Loucy (cell line): ENCODE measurements at regions not wholly inside any gene's neighbourhood (a gene's known extent, or its start where the extent isn't known, plus 50 kb on each side); places are given as distances from the start of the nearest gene placed in this dataset.

Experiments
- H2AFZ ChIP-seq: fragments of 200-600 bp; sonication (generic); 2 replicates; pipeline ENCODE4 v1.6.0; 2016; ENCODE audit warnings: antibody characterized with exemption, mild to moderate bottlenecking, low read length, moderate library complexity
- H3F3A ChIP-seq: fragments of 200-600 bp; 2 replicates; pipeline ENCODE4 v1.6.0; 2016; ENCODE audit warnings: antibody characterized with exemption, low read depth, mild to moderate bottlenecking
- H3K27me3 ChIP-seq: fragments of 200-600 bp; sonication (generic); 2 replicates; pipeline ENCODE4 v1.6.1; 2014; ENCODE audit warnings: low read length, mild to moderate bottlenecking; ENCODE audit not compliant: insufficient read depth, poor library complexity, severe bottlenecking
- H3K36me3 ChIP-seq: fragments of 200-600 bp; sonication (generic); 2 replicates; pipeline ENCODE4 v1.6.1; 2016; ENCODE audit warnings: low read length; ENCODE audit not compliant: insufficient read depth
- H3K4me1 ChIP-seq: fragments of 200-600 bp; sonication (generic); 2 replicates; pipeline ENCODE4 v1.5.1; 2014; ENCODE audit warnings: low read length, mild to moderate bottlenecking; ENCODE audit not compliant: insufficient read depth, poor library complexity, severe bottlenecking
- H3K4me2 ChIP-seq: fragments of 200-600 bp; sonication (generic); 2 replicates; pipeline ENCODE4 v1.6.0; 2014; ENCODE audit warnings: antibody characterized with exemption, low read length, low read depth, mild to moderate bottlenecking; ENCODE audit not compliant: poor library complexity, severe bottlenecking
- H3K4me3 ChIP-seq: fragments of 200-600 bp; sonication (generic); 2 replicates; pipeline ENCODE4 v1.5.1; 2014; ENCODE audit warnings: low read length, mild to moderate bottlenecking, mixed read lengths; ENCODE audit not compliant: poor library complexity, severe bottlenecking
- H3K79me2 ChIP-seq: fragments of 200-600 bp; sonication (generic); 2 replicates; pipeline ENCODE4 v1.6.1; 2014; ENCODE audit warnings: low read length; ENCODE audit not compliant: insufficient read depth
- H3K9ac ChIP-seq: fragments of 200-600 bp; sonication (generic); 2 replicates; pipeline ENCODE4 v1.6.0; 2014; ENCODE audit warnings: mild to moderate bottlenecking, low read depth, low read length, moderate library complexity; ENCODE audit not compliant: poor library complexity, severe bottlenecking
- H3K9me2 ChIP-seq: fragments of 200-600 bp; sonication (generic); replicated peaks from 2 replicates; pipeline ENCODE4 v1.6.1; 2016; ENCODE audit warnings: low read depth, low read length, mixed read lengths
- H3K9me3 ChIP-seq: fragments of 200-600 bp; sonication (generic); 2 replicates; pipeline ENCODE4 v1.6.1; 2014; ENCODE audit warnings: mild to moderate bottlenecking, antibody characterized with exemption, low read length, low read depth; ENCODE audit not compliant: insufficient read depth
- H4K20me1 ChIP-seq: fragments of 200-600 bp; sonication (generic); 2 replicates; pipeline ENCODE4 v1.6.0; 2014; ENCODE audit warnings: antibody characterized with exemption, low read length, mild to moderate bottlenecking; ENCODE audit not compliant: insufficient read depth, poor library complexity, severe bottlenecking
- EZH2phosphoT487 ChIP-seq: fragments of 200-600 bp; IDR thresholded peaks from 2 replicates; pipeline ENCODE4 v1.6.1; 2018; ENCODE audit warnings: antibody characterized with exemption, mild to moderate bottlenecking, moderate library complexity, borderline replicate concordance
- TF ChIP-seq, protein P1 (sequence below): fragments of 200-600 bp; sonication (generic); conservative IDR thresholded peaks from 2 replicates; pipeline ENCODE4 v1.5.1; 2014; ENCODE audit warnings: mild to moderate bottlenecking, antibody characterized with exemption, low read length

DNA sequence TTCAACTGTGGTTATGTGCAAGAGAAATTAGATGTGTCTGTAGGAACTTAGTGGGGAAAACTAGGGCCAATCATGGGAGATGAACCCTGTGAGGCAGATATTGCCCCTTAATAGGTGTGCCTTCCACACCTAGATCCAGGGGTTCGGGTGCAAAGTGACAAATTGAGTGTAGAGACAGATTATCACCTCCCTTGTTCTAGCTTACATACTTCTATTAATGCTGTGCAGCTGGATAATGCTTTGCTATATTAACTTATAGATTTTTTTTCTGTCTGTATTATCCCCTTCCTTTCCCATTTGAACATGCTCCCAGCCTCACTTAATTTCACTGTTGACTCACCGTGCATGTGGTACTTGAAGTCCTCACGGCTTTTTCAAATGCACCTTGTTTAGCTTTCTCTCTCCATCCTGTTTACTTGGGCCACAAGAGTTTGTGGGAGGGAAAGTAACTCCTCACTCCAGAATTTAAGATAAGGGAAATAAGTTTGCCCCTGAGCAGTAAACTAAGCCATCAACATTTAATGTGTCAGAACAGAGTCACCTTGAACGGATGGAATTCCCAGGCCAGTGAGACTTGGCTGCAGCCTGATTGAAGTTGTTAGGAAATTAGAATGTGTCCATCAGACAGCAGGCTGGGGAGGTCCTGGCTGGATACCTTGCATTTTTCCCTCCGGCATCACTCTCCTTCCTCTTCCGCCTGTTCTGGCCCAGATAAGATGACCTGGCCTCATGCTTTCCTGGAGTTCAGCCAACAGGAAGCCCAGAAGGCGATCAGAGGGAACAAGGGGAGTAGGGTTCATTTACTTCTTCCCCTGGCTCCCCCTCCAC, 478.4 kb downstream of the BCOR start:
- Histone ChIP-seq H3K4me2 (no peak overlapping the region), H2AFZ (no peak overlapping the region), H3K36me3 (no peaks in the 10 kb centered on the region), H4K20me1 (no peaks in the 10 kb centered on the region), H3K9me2 (no peaks in the 10 kb centered on the region), H3K4me1 (no peaks in the 10 kb centered on the region), H3K9ac (no peak overlapping the region), H3K9me3 (no peaks in the 10 kb centered on the region), H3K79me2 (no peaks in the 10 kb centered on the region), H3K4me3 (no peak overlapping the region), H3F3A (no peaks in the 10 kb centered on the region), H3K27me3 (no peaks in the 10 kb centered on the region)
- no peak for TF ChIP-seq EZH2phosphoT487
- TF ChIP-seq, protein P1, sequence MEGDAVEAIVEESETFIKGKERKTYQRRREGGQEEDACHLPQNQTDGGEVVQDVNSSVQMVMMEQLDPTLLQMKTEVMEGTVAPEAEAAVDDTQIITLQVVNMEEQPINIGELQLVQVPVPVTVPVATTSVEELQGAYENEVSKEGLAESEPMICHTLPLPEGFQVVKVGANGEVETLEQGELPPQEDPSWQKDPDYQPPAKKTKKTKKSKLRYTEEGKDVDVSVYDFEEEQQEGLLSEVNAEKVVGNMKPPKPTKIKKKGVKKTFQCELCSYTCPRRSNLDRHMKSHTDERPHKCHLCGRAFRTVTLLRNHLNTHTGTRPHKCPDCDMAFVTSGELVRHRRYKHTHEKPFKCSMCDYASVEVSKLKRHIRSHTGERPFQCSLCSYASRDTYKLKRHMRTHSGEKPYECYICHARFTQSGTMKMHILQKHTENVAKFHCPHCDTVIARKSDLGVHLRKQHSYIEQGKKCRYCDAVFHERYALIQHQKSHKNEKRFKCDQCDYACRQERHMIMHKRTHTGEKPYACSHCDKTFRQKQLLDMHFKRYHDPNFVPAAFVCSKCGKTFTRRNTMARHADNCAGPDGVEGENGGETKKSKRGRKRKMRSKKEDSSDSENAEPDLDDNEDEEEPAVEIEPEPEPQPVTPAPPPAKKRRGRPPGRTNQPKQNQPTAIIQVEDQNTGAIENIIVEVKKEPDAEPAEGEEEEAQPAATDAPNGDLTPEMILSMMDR, result no peak

DNA sequence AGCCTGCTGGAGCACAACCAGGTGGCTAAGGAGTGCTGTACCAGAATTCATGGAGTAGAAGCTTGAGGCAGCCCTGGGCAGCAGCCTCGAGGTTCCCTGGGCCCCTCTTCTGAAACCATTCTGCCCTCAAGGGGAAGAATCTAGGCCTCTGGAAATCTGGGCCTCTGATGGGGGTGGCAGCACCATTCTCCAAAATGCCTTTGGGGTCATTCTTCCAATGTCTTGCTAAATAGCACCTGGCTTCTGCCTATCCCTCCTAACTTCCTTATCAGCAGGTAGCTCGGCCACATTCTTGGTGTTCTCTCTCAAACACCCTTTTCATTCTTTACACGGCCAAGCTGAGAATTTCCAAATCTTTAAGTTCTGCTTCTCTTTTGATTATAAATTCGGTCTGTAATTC, 473.6 kb downstream of the BCOR start:
- Histone ChIP-seq H4K20me1 (no peaks in the 10 kb centered on the region), H3K4me3 (no peak overlapping the region), H3K27me3 (no peaks in the 10 kb centered on the region), H3K4me2 (no peak overlapping the region), H3K4me1 (no peaks in the 10 kb centered on the region), H3F3A (no peaks in the 10 kb centered on the region), H2AFZ (no peak overlapping the region), H3K79me2 (no peaks in the 10 kb centered on the region), H3K9me2 (no peaks in the 10 kb centered on the region), H3K36me3 (no peaks in the 10 kb centered on the region), H3K9me3 (no peaks in the 10 kb centered on the region), H3K9ac (no peak overlapping the region)
- TF ChIP-seq, protein P1, result no peak
- no peak for TF ChIP-seq EZH2phosphoT487

DNA sequence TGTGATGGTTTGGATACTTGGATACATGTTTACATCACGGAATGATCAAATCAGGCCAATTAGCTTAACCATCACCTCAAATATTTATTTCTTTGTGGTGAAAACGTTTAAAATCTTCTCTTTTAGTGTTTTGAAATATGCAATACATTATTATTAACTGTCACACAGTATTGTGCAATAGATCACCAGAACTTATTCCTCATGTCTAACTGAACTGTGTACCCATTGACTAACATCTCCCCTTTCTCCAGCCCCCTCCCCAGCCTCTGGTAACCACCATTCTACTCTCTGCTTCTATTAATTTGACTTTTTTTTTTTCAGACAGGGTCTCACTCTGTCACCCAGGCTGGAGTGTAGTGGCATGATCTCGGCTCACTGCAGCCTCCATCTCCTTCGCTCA, 471.9 kb downstream of the BCOR start:
- Histone ChIP-seq H3K79me2 (no peaks in the 10 kb centered on the region), H3K36me3 (no peaks in the 10 kb centered on the region), H3K4me2 (no peak overlapping the region), H3F3A (no peaks in the 10 kb centered on the region), H3K4me1 (peaks cover 9% of the 10 kb centered on the region), H3K4me3 (no peak overlapping the region), H3K9ac (no peak overlapping the region), H2AFZ (no peak overlapping the region), H4K20me1 (no peaks in the 10 kb centered on the region), H3K9me2 (no peaks in the 10 kb centered on the region), H3K27me3 (no peaks in the 10 kb centered on the region), H3K9me3 (no peaks in the 10 kb centered on the region)
- TF ChIP-seq, protein P1, result no peak
